Naive thymus-derived CD4-positive, alpha-beta T cell (primary cell): ENCODE measurements at regions not wholly inside any gene's neighbourhood (a gene's known extent, or its start where the extent isn't known, plus 50 kb on each side); places are given as distances from the start of the nearest gene placed in this dataset.

Experiments used
- ATAC-seq: fragments of 150-1000 bp; cut with Tn5 transposase; 2 replicates; pipeline ENCODE4 v1.10.0; 2021; ENCODE audit warnings: mild to moderate bottlenecking, moderate library complexity
- CTCF ChIA-PET: fragments of 350-600 bp; sonication (Branson Sonifier 250); formaldehyde crosslinking; loops from one replicate; lab custom pipeline; 2021; ENCODE audit warnings: antibody characterized with exemption; lab: Charles Lee
- POLR2A ChIA-PET: fragments of 350-600 bp; sonication (Branson Sonifier 250); formaldehyde crosslinking; loops from one replicate; lab custom pipeline; 2021; ENCODE audit warnings: antibody characterized with exemption, inconsistent platforms; lab: Charles Lee
- DNase-seq, 9 donors: peaks; one replicate each; pipeline versions ENCODE4 v3.0.0 to v3.0.0-alpha.2; 2020 to 2022; ENCODE audit warnings: mixed read lengths in 1 of 9
- H3K27ac ChIP-seq: one replicate; pipeline ENCODE4 v1.7.0; 2013; ENCODE audit warnings: mild to moderate bottlenecking, low read depth, low read length, moderate library complexity
- H3K27me3 ChIP-seq, 2 donors: one replicate each; pipeline ENCODE4 v1.7.0; 2013; ENCODE audit warnings: low read length in 2 of 2, mild to moderate bottlenecking in 2 of 2, moderate library complexity in 2 of 2; ENCODE audit not compliant: control insufficient read depth in 2 of 2, insufficient read depth in 2 of 2
- H3K36me3 ChIP-seq, 3 experiments: 1 replicate in 2 of 3; 2 replicates in 1 of 3; pipeline ENCODE4 v1.7.0; 2013; ENCODE audit warnings: low read length in 3 of 3, mild to moderate bottlenecking in 3 of 3, moderate library complexity in 1 of 3; ENCODE audit not compliant: insufficient read depth in 3 of 3, control insufficient read depth in 2 of 3
- H3K4me1 ChIP-seq, 2 donors: one replicate each; pipeline ENCODE4 v1.7.0; 2013; ENCODE audit warnings: low read length in 2 of 2, mild to moderate bottlenecking in 2 of 2, moderate library complexity in 1 of 2; ENCODE audit not compliant: control insufficient read depth in 2 of 2, insufficient read depth in 2 of 2
- H3K4me3 ChIP-seq: 2 replicates; pipeline ENCODE4 v1.7.0; 2013; ENCODE audit warnings: mild to moderate bottlenecking, low read length
- H3K9me3 ChIP-seq, 3 experiments: 1 replicate in 2 of 3; 2 replicates in 1 of 3; pipeline ENCODE4 v1.7.0; 2013; ENCODE audit warnings: low read length in 3 of 3; ENCODE audit not compliant: control insufficient read depth in 2 of 3
- H3K27ac Mint-ChIP-seq, 9 donors: one replicate each; pipeline ENCODE4 v1.8.0; 2020 to 2022; ENCODE audit warnings: mixed read lengths in 9 of 9, mild to moderate bottlenecking in 8 of 9, moderate library complexity in 5 of 9, inconsistent platforms in 2 of 9
- H3K27me3 Mint-ChIP-seq, 5 donors: one replicate each; pipeline ENCODE4 v1.8.0; 2021 to 2022; ENCODE audit warnings: mixed read lengths in 5 of 5, mild to moderate bottlenecking in 1 of 5
- H3K36me3 Mint-ChIP-seq, 5 donors: one replicate each; pipeline ENCODE4 v1.8.0; 2020 to 2022; ENCODE audit warnings: mixed read lengths in 5 of 5, mild to moderate bottlenecking in 3 of 5, inconsistent platforms in 1 of 5
- H3K4me1 Mint-ChIP-seq, 7 donors: one replicate each; pipeline ENCODE4 v1.8.0; 2020 to 2022; ENCODE audit warnings: mixed read lengths in 7 of 7, mild to moderate bottlenecking in 3 of 7, inconsistent platforms in 1 of 7
- H3K4me3 Mint-ChIP-seq, 10 donors: one replicate each; pipeline ENCODE4 v1.8.0; 2020 to 2022; ENCODE audit warnings: mild to moderate bottlenecking in 10 of 10, mixed read lengths in 10 of 10, moderate library complexity in 6 of 10, inconsistent platforms in 2 of 10
- H3K9me3 Mint-ChIP-seq, 11 donors: one replicate each; pipeline ENCODE4 v1.8.0; 2020 to 2022; ENCODE audit warnings: mixed read lengths in 11 of 11, mild to moderate bottlenecking in 4 of 11, inconsistent platforms in 1 of 11, moderate library complexity in 1 of 11
- intact Hi-C, 2 donors: fragments of 100-400 bp; cut with micrococcal nuclease; formaldehyde crosslinking; loops; one replicate each; pipeline ENCODE4 v1.15.1; 2023

DNA sequence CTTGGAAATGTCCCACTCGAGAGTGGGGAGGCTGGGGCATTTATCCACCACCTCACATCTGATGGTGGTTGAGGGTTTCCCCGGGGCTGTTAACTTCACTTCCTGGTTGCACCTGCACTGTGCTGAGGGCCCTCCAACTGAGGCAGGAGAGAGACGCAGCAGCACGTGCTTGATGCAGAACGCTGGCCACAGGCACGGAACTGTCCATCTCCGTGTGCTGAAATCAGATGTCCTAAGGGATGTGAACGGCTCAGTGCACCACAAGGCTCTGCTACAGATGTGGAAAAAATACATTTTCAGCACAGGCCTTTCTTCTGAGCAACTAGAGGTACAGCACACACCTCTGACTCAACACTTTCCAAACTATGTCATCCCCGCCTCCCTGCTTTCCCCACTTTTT is 114.8 kb upstream of the C16orf82 start:
- Mint-ChIP-seq H3K4me1 (no peaks in the 10 kb centered on the region), H3K27me3 (peaks cover 0 to 29% (median 14%) of the 10 kb centered on the region in 5 donors), H3K36me3 (no peaks in the 10 kb centered on the region), H3K27ac (no peak overlapping the region), H3K9me3 (peaks cover 0 to 3% (median 0%) of the 10 kb centered on the region in 11 donors), H3K4me3 (no peak overlapping the region)
- DNase-seq: no peak
- POLR2A ChIA-PET: no interaction called here
- CTCF ChIA-PET: no interaction called here
- H3K27me3 ChIP-seq: no peaks in the 10 kb centered on the region
- no peaks in the 10 kb centered on the region for H3K9me3 ChIP-seq
- H3K4me3 ChIP-seq: no peak overlapping the region
- no peaks in the 10 kb centered on the region for H3K4me1 ChIP-seq
- intact Hi-C loops: no loop called here
- H3K36me3 ChIP-seq: no peaks in the 10 kb centered on the region
- H3K27ac ChIP-seq: no peak overlapping the region
- no peak for ATAC-seq

DNA sequence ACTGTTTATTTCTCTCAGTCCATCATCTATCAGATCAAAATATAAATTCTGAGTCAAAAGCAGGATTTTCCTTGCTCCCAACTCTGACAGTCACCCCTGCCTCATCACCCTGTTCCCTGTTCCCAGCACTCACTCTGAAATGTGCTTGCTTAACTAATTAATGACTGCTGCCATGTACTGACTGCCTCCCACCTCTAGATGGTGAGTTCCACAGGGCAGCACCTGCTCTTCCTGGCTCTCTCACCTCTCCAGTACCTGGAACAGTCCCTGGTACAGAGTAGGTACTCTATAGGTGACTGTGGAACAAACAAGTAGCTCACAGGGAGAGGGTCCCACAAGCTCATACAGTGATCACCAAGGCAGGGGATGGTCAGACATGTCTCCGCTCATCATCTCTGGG is 114.3 kb upstream of the C16orf82 start:
- ChIA-PET CTCF (no interaction called here), POLR2A (no interaction called here)
- Mint-ChIP-seq H3K27me3 (peaks cover 0 to 32% (median 14%) of the 10 kb centered on the region in 5 donors), H3K9me3 (peaks cover 0 to 3% (median 0%) of the 10 kb centered on the region in 11 donors), H3K4me1 (no peaks in the 10 kb centered on the region), H3K4me3 (no peak overlapping the region), H3K36me3 (no peaks in the 10 kb centered on the region), H3K27ac (no peak overlapping the region)
- H3K9me3 ChIP-seq: no peaks in the 10 kb centered on the region
- H3K27ac ChIP-seq: no peak overlapping the region
- H3K27me3 ChIP-seq: no peaks in the 10 kb centered on the region
- ATAC-seq (no peak), DNase-seq (no peak)
- no peaks in the 10 kb centered on the region for H3K4me1 ChIP-seq
- no peak overlapping the region for H3K4me3 ChIP-seq
- intact Hi-C loops: no loop called here
- no peaks in the 10 kb centered on the region for H3K36me3 ChIP-seq

DNA sequence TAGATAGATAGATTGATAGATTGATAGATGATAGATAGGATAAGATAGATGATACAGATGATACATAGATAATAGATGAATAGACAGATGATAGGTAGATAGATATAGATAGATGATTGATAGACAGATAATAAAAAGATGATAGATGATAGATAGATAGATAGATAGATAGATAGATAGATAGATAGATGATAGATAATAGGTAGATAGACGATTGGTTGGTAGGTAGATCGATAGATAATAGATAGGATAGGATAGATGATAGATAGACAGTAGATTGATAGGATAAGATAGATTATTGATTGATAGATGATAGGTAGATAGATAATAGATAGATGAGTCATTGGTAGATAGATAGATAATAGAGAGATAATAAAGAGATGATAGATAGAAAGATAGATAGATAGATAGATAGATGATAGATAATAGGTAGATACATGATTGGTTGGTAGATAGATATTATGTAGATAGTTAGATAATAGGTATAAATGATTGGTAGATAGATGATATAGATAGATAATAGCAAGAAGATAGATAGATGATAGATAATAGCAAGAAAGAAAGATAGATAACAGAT is 109.4 kb upstream of the C16orf82 start:
- Mint-ChIP-seq H3K27ac (no peak overlapping the region), H3K9me3 (peaks cover 0 to 3% (median 0%) of the 10 kb centered on the region in 11 donors), H3K36me3 (no peaks in the 10 kb centered on the region), H3K27me3 (peaks cover 3 to 20% (median 11%) of the 10 kb centered on the region in 5 donors), H3K4me1 (peaks cover 4 to 10% (median 7%) of the 10 kb centered on the region in 7 donors), H3K4me3 (no peak overlapping the region)
- Histone ChIP-seq H3K9me3 (no peaks in the 10 kb centered on the region), H3K4me1 (no peaks in the 10 kb centered on the region), H3K27me3 (no peaks in the 10 kb centered on the region), H3K36me3 (no peaks in the 10 kb centered on the region), H3K27ac (no peak overlapping the region), H3K4me3 (no peak overlapping the region)
- ChIA-PET CTCF (no interaction called here), POLR2A (no interaction called here)
- intact Hi-C loops: no loop called here
- no peak for ATAC-seq
- DNase-seq: no peak

DNA sequence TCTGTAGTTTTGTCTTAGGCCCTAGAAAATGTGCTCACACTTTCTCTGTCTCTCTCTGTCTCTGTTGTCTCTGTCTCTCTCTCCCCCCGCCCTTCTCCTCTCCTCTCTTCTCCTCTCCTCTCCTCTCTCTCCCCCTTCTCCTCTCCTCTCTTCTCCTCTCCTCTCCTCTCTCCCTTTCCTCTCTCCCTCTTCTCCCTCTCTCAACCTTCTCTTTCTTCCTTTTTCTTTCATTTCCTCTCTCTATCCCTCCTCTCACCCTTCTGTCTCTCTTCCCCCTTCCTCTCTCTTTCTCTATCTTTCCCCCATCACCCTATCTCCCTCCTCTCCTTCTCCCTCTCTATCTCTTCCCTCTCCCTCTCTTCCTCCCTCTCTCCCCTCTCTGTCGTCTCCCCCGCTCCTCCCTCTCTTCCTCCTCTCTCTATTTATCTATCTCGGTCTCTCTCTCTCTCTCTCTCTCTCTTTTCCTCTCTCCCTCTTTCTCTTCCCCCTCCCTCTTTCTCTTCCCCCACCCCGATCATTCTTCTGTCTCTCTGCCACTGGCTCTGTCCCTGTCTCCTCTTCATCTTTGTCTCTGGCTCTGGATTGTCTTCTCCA is 107.2 kb upstream of the C16orf82 start:
- Histone ChIP-seq H3K9me3 (no peaks in the 10 kb centered on the region), H3K4me1 (no peaks in the 10 kb centered on the region), H3K4me3 (no peak overlapping the region), H3K27ac (no peak overlapping the region), H3K27me3 (no peaks in the 10 kb centered on the region), H3K36me3 (no peaks in the 10 kb centered on the region)
- H3K27ac Mint-ChIP-seq: no peak overlapping the region
- peaks cover 0 to 19% (median 9%) of the 10 kb centered on the region in 5 donors for H3K27me3 Mint-ChIP-seq
- ATAC-seq (no peak), DNase-seq (no peak)
- intact Hi-C loops: no loop called here
- no peak overlapping the region for H3K4me3 Mint-ChIP-seq
- peaks cover 0 to 2% (median 0%) of the 10 kb centered on the region in 11 donors for H3K9me3 Mint-ChIP-seq
- peaks cover 4 to 12% (median 7%) of the 10 kb centered on the region in 7 donors for H3K4me1 Mint-ChIP-seq
- CTCF ChIA-PET: no interaction called here
- no peaks in the 10 kb centered on the region for H3K36me3 Mint-ChIP-seq
- POLR2A ChIA-PET: no interaction called here

DNA sequence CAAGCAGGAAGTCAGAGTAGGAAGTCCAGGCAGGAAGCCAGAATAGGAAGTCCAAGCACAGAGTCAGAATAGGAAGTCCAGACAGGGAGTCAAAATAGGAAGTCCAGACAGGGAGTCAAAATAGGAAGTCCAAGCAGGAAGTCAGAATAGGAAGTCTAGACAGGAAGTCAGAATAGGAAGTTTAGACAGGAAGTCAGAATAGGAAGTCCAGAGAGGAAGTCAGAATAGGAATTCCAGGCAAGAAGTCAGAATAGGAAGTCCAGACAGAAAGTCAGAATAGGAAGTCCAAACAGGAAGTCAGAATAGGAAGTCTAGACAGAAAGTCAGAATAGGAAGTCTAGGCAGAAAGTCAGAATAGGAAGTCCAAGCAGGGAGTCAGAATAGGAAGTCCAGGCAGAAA is 105.3 kb upstream of the C16orf82 start:
- no peak overlapping the region for H3K4me3 ChIP-seq
- peaks cover 0 to 1% (median 0%) of the 10 kb centered on the region in 11 donors for H3K9me3 Mint-ChIP-seq
- H3K4me3 Mint-ChIP-seq: no peak overlapping the region
- CTCF ChIA-PET: no interaction called here
- H3K36me3 Mint-ChIP-seq: no peaks in the 10 kb centered on the region
- no peaks in the 10 kb centered on the region for H3K9me3 ChIP-seq
- no peaks in the 10 kb centered on the region for H3K27me3 ChIP-seq
- peaks cover 0 to 23% (median 9%) of the 10 kb centered on the region in 5 donors for H3K27me3 Mint-ChIP-seq
- no peak overlapping the region for H3K27ac ChIP-seq
- no peak for DNase-seq
- POLR2A ChIA-PET: no interaction called here
- H3K27ac Mint-ChIP-seq: peak overlapping the region in 2 of 9 donors; percentile 25 to 69
- intact Hi-C loops: no loop called here
- H3K4me1 Mint-ChIP-seq: peaks cover 4 to 12% (median 7%) of the 10 kb centered on the region in 7 donors
- ATAC-seq: no peak
- H3K4me1 ChIP-seq: no peaks in the 10 kb centered on the region
- H3K36me3 ChIP-seq: no peaks in the 10 kb centered on the region

DNA sequence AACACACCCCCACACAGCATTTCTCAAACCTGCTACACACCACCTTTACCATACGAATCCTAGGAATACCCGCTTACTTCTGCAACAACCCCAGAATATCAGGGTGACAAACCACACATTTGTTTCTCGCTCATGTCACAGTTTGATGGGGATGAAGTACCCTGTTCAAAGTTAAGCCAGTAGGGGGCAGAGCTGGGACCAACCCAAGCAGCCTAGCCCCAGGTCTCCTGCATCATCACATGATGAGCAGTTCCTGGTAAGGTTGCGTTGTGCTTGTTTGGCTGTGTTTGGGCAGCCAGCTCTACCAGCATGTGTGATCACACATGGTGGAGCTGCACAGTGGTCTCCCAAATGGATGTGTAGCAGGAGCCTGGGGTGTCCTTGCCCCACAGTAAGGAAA is 103.6 kb upstream of the C16orf82 start:
- no peaks in the 10 kb centered on the region for H3K36me3 ChIP-seq
- CTCF ChIA-PET: no interaction called here
- no peak overlapping the region for H3K4me3 ChIP-seq
- no peaks in the 10 kb centered on the region for H3K36me3 Mint-ChIP-seq
- H3K27ac ChIP-seq: no peak overlapping the region
- H3K9me3 Mint-ChIP-seq: peaks cover 0 to 1% (median 0%) of the 10 kb centered on the region in 11 donors
- peaks cover 4 to 12% (median 7%) of the 10 kb centered on the region in 7 donors for H3K4me1 Mint-ChIP-seq
- no peak for ATAC-seq
- no peak overlapping the region for H3K4me3 Mint-ChIP-seq
- H3K9me3 ChIP-seq: no peaks in the 10 kb centered on the region
- H3K27me3 Mint-ChIP-seq: peaks cover 0 to 17% (median 9%) of the 10 kb centered on the region in 5 donors
- peak in 3 of 9 donors; percentile 4 to 15 (median 4) for DNase-seq
- POLR2A ChIA-PET: no interaction called here
- H3K27me3 ChIP-seq: no peaks in the 10 kb centered on the region
- peak overlapping the region in 1 of 9 donors; percentile 51 for H3K27ac Mint-ChIP-seq
- intact Hi-C loops: no loop called here
- no peaks in the 10 kb centered on the region for H3K4me1 ChIP-seq
